ENCODE measurements at regions not wholly inside any gene's neighbourhood (a gene's known extent, or its start where the extent isn't known, plus 50 kb on each side); places are given as distances from the start of the nearest gene placed in this dataset.

DNA sequence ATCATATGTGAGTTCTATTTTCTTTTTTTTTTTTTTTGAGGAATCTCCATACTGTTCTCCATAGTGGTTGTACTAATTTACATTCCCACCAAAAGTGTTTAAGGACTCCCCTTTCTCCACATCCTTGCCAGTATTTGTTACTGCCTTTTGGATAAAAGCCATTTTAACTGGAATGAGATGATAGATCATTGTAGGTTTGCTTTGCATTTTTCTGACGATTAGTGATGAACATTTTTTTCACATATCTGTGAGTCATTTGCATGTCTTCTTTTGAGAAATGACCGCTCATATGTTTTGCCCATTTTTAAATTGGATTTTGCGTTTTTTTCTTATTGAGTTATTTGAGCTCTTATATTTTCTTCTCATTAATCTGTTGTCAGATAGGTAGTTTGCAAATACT, 394.8 kb downstream of the LRFN5 start:
- no peak for TF ChIP-seq EP300 (IDR thresholded peaks at IDR 0.05)
- TF ChIP-seq, protein P1, sequence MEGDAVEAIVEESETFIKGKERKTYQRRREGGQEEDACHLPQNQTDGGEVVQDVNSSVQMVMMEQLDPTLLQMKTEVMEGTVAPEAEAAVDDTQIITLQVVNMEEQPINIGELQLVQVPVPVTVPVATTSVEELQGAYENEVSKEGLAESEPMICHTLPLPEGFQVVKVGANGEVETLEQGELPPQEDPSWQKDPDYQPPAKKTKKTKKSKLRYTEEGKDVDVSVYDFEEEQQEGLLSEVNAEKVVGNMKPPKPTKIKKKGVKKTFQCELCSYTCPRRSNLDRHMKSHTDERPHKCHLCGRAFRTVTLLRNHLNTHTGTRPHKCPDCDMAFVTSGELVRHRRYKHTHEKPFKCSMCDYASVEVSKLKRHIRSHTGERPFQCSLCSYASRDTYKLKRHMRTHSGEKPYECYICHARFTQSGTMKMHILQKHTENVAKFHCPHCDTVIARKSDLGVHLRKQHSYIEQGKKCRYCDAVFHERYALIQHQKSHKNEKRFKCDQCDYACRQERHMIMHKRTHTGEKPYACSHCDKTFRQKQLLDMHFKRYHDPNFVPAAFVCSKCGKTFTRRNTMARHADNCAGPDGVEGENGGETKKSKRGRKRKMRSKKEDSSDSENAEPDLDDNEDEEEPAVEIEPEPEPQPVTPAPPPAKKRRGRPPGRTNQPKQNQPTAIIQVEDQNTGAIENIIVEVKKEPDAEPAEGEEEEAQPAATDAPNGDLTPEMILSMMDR (IDR thresholded peaks at IDR 0.05) = no peak
